BLaER1 treated with 17β-estradiol and CSF1 and Interleukin-3, amounts not matched to agents 10 nM and 100 nM (cell line): ENCODE measurements at regions not wholly inside any gene's neighbourhood (a gene's known extent, or its start where the extent isn't known, plus 50 kb on each side); places are given as distances from the start of the nearest gene placed in this dataset.

Experiments
- H3K27ac ChIP-seq, 11 experiments: shearing (Covaris generic); formaldehyde crosslinking; 2 replicates each; pipeline ENCODE4 v1.8.1; 2022
- H3K27me3 ChIP-seq, 11 experiments: shearing (Covaris generic); formaldehyde crosslinking; 2 replicates each; pipeline ENCODE4 v1.8.1; 2022
- H3K36me3 ChIP-seq, 11 experiments: shearing (Covaris generic); formaldehyde crosslinking; 2 replicates each; pipeline ENCODE4 v1.8.1; 2022
- H3K4me1 ChIP-seq, 10 experiments: shearing (Covaris generic); formaldehyde crosslinking; 2 replicates each; pipeline ENCODE4 v1.8.1; 2022
- H3K4me2 ChIP-seq, 11 experiments: shearing (Covaris generic); formaldehyde crosslinking; 2 replicates each; pipeline ENCODE4 v1.8.1; 2022
- H3K4me3 ChIP-seq, 10 experiments: shearing (Covaris generic); formaldehyde crosslinking; 2 replicates each; pipeline ENCODE4 v1.8.1; 2022
- H3K9ac ChIP-seq, 11 experiments: shearing (Covaris generic); formaldehyde crosslinking; 2 replicates each; pipeline ENCODE4 v1.8.1; 2022
- H3K9me3 ChIP-seq, 11 experiments: shearing (Covaris generic); formaldehyde crosslinking; replicated peaks in 1 of 11; 2 replicates each; pipeline ENCODE4 v1.8.1; 2022
- H4K20me1 ChIP-seq, 11 experiments: shearing (Covaris generic); formaldehyde crosslinking; 2 replicates each; pipeline ENCODE4 v1.8.1; 2022
- Cebpa-rat ChIP-seq, 11 experiments: shearing (Covaris generic); IDR thresholded peaks; 2 replicates each; pipeline ENCODE4 v1.8.1; 2022

DNA sequence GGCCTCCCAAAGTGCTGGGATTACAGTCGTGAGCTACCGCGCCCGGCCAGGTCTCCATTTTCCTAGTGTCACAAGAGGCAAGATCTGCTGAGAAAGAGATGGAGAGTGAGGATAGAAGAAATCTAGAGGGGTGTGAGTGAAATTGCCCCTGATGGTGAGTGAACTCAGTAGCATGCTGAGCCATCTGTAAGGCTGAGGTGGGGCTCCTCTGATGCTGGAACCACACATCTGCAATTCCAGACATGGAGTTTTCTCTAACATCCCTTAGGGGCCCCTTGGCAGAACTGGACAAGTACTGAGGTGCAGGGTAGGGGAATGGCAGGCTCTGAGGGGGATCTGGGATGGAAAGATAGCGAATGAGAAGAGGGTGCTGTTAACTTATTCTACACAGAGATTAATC, 72.0 kb upstream of the FER start:
- TF ChIP-seq Cebpa-rat (IDR thresholded peaks at IDR 0.05), result no peak
- Histone ChIP-seq H3K9me3 (no peaks in the 10 kb centered on the region), H3K9ac (no peak overlapping the region), H3K36me3 (no peaks in the 10 kb centered on the region), H4K20me1 (no peaks in the 10 kb centered on the region), H3K4me1 (peaks cover 10 to 20% (median 14%) of the 10 kb centered on the region in 10 experiments; a peak in 19 of 20 replicates), H3K27me3 (no peaks in the 10 kb centered on the region), H3K27ac (no peak overlapping the region), H3K4me3 (no peak overlapping the region), H3K4me2 (no peak overlapping the region)

DNA sequence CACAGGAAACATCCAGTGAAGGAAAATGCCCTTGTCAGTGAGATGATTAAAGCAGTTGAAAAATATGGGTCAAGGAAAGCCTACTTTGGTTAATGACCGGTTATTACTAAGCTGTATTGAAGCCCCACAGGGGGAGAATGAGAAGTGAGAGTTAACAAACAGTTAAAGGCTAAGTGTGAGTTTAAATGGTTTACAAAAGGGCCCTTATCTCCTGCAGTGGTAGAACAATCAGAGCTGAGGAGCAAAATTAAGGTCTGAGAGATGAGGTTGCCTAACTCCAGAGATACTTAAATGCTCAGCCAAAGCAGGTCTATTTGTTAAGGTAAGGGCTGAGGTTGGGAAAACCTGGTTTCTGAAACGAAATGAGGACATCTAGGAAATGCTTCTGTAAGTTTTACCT, 75.1 kb upstream of the FER start:
- Histone ChIP-seq H3K4me2 (peak overlapping the region in 7 of 11 experiments; percentile 15 to 54 (median 47); a peak in 9 of 22 replicates), H3K4me1 (peaks cover 0 to 16% (median 12%) of the 10 kb centered on the region in 10 experiments; a peak in 12 of 20 replicates), H3K9ac (no peak overlapping the region), H3K27me3 (no peaks in the 10 kb centered on the region), H4K20me1 (no peaks in the 10 kb centered on the region), H3K36me3 (no peaks in the 10 kb centered on the region), H3K27ac (no peak overlapping the region), H3K4me3 (no peak overlapping the region), H3K9me3 (no peaks in the 10 kb centered on the region)
- TF ChIP-seq Cebpa-rat (IDR thresholded peaks at IDR 0.05), result no peak

DNA sequence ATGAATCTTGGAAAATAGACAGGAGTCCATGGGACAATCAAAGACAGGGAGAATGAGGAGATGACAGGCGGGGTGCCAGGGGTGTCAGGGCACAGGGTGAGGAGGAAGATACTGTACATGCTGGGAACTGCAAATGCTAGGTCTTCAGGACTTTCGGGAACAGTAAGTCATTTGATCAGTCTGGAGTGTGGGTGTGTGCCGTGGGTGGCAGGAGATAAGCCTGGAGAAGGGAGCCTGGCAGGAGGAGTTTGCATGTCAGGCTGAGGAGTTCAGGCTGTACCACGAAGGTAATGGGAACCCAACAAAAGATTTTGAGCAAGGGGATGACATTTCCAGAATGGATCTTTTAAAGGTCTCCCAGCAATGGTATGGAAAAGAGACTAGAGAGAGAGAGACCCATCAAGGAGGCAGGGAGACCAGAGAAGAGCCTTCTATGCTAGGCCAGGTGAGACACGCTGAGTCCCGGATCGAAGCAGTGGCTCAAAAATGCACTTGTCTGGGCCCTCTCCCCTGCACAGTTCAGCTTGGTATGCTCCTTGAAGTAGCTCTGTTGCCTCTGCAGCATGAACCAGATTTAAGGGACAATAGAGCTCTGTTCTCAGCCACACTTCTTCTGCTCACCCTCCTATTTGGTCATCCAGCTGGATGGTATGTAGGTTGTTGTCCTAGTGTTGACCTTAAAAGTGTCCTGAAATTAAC, 77.0 kb upstream of the FER start:
- Histone ChIP-seq H3K4me1 (peaks cover 0 to 16% (median 12%) of the 10 kb centered on the region in 10 experiments; a peak in 12 of 20 replicates), H3K9ac (no peak overlapping the region), H3K4me2 (no peak overlapping the region), H3K9me3 (no peaks in the 10 kb centered on the region), H4K20me1 (no peaks in the 10 kb centered on the region), H3K4me3 (no peak overlapping the region), H3K27ac (no peak overlapping the region), H3K36me3 (no peaks in the 10 kb centered on the region), H3K27me3 (no peaks in the 10 kb centered on the region)
- TF ChIP-seq Cebpa-rat (IDR thresholded peaks at IDR 0.05), result no peak

DNA sequence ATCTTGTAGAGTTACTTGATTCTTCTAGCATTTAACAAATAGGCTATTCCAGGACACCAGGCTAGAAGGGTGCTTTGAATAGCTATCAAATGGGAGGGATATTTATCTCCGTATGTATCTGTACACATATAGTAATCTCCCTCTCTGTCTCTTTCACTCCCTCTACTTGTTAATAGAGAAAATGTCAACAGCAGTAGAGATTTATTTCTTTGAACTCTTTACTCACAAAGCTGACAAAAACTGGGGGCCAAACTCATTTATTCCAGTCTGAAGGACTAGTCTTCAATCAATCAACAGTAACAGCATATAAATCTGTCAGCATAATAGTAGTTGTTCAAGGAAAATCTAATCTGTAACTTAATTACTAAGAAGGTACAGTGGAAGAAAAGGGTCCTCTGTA, 78.2 kb upstream of the FER start:
- Histone ChIP-seq H3K27me3 (no peaks in the 10 kb centered on the region), H3K36me3 (no peaks in the 10 kb centered on the region), H3K4me2 (no peak overlapping the region), H3K9me3 (no peaks in the 10 kb centered on the region), H3K4me1 (peaks cover 0 to 16% (median 12%) of the 10 kb centered on the region in 10 experiments; a peak in 12 of 20 replicates), H3K27ac (no peak overlapping the region), H3K9ac (no peak overlapping the region), H3K4me3 (no peak overlapping the region), H4K20me1 (no peaks in the 10 kb centered on the region)
- no peak for TF ChIP-seq Cebpa-rat (IDR thresholded peaks at IDR 0.05)

DNA sequence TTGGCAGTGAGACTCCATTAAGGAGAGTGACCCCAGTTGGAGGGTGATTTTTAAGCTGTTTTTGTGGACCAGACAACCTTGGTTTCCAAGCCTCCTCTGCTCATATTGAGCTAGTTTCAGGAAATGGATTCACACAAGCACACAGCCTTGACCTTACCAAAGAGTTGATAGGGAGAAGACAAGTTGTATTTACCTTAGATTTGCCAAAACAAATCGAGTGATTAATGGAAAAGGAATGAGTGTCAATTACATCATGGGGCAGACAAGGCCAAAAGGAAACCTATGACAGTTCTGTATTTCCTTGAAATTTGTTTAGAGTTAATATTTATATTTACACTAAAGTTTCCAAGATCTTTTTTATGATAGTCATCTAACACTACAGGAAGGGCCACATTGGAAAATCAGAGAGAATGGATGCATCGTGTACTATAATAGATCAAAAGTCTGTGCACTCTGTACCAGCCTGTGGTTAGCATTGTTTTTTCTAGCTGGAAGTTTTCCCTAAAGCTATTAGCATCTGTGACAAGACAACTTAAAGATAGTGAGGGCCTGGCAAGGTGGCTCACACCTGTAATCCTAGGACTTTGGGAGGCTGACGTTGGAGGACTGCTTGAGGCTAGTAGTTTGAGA, 86.0 kb upstream of the FER start:
- no peaks in the 10 kb centered on the region for H4K20me1 ChIP-seq
- no peak overlapping the region for H3K9ac ChIP-seq
- H3K27me3 ChIP-seq, result no peaks in the 10 kb centered on the region
- no peak overlapping the region for H3K4me2 ChIP-seq
- H3K27ac ChIP-seq, result no peak overlapping the region
- no peak for TF ChIP-seq Cebpa-rat (IDR thresholded peaks at IDR 0.05)
- H3K4me1 ChIP-seq, result peaks cover 0 to 6% (median 0%) of the 10 kb centered on the region in 10 experiments; a peak in 4 of 20 replicates
- no peaks in the 10 kb centered on the region for H3K36me3 ChIP-seq
- no peaks in the 10 kb centered on the region for H3K9me3 ChIP-seq
- no peak overlapping the region for H3K4me3 ChIP-seq

DNA sequence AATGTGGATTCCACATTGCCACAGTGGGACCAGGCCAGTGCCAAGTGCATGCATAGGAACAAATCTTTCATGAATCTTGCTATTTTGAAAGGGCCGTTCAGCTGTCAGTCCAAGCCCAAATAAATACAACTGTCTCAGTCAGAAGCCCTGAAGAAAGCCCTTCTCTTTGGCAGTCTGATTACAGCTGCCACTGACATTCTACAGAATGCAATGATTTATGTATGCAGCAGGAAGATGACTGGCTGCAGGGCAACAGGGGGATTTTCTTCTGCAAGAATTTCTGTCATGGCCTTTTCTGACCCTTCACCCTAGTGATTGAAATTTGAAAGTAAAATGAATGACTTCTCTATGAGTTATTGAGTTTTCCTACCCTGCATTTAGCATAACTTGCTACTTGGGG, 86.7 kb upstream of the FER start:
- TF ChIP-seq Cebpa-rat (IDR thresholded peaks at IDR 0.05), result no peak
- H3K4me3 ChIP-seq, result no peak overlapping the region
- no peaks in the 10 kb centered on the region for H4K20me1 ChIP-seq
- no peak overlapping the region for H3K9ac ChIP-seq
- H3K4me2 ChIP-seq, result no peak overlapping the region
- H3K36me3 ChIP-seq, result no peaks in the 10 kb centered on the region
- no peak overlapping the region for H3K27ac ChIP-seq
- peaks cover 0 to 6% (median 0%) of the 10 kb centered on the region in 10 experiments; a peak in 4 of 20 replicates for H3K4me1 ChIP-seq
- no peaks in the 10 kb centered on the region for H3K27me3 ChIP-seq
- H3K9me3 ChIP-seq, result no peaks in the 10 kb centered on the region

DNA sequence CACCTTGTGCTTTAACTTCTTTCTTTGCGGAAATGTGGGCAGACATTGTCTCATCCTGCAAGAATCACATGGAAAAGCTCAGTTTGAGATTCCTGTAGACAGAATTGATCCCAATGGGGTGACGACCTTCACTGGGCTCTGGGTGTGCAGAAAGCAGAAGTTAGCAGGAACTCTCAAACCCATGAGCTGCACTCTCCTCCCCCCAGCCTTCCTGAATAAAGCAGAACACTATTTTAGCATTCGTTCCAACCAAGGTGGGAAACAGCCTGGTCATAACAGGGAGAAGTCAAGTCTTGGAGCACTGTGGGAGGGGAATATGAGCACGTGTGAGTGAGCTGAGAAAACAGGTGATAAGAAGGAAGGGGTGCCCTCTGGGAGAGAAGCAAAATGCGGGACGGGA, 87.4 kb upstream of the FER start:
- Histone ChIP-seq H3K9me3 (no peaks in the 10 kb centered on the region), H3K27me3 (no peaks in the 10 kb centered on the region), H3K9ac (no peak overlapping the region), H3K27ac (no peak overlapping the region), H4K20me1 (no peaks in the 10 kb centered on the region), H3K4me2 (peak overlapping the region in 2 of 11 experiments; percentile 27 to 38; a peak in 1 of 22 replicates), H3K36me3 (no peaks in the 10 kb centered on the region), H3K4me3 (no peak overlapping the region), H3K4me1 (peaks cover 0 to 6% (median 0%) of the 10 kb centered on the region in 10 experiments; a peak in 4 of 20 replicates)
- no peak for TF ChIP-seq Cebpa-rat (IDR thresholded peaks at IDR 0.05)

DNA sequence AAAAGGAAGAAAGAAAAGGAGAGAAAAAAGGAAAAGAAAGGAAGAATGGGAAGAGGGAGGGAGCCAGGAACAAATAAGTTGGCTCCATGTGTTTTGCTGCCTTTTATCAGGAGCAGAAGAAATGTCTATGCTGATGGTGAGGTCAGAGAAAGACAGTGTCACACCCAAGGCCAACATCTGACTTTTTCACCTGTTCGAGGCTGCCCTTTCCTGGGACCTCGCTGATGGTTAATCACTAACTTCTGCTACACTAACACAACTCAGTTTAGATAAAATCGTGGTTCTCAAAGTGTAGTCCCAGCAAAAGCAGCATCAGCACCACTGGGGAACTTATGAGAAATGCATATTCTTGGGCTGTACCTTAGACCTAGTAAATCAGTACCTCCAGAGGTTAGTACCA, 88.2 kb upstream of the FER start:
- TF ChIP-seq Cebpa-rat (IDR thresholded peaks at IDR 0.05), result no peak
- no peak overlapping the region for H3K9ac ChIP-seq
- H3K4me1 ChIP-seq, result peaks cover 0 to 6% (median 0%) of the 10 kb centered on the region in 10 experiments; a peak in 4 of 20 replicates
- no peaks in the 10 kb centered on the region for H3K27me3 ChIP-seq
- H4K20me1 ChIP-seq, result no peaks in the 10 kb centered on the region
- no peaks in the 10 kb centered on the region for H3K36me3 ChIP-seq
- H3K27ac ChIP-seq, result no peak overlapping the region
- no peak overlapping the region for H3K4me2 ChIP-seq
- no peak overlapping the region for H3K4me3 ChIP-seq
- no peaks in the 10 kb centered on the region for H3K9me3 ChIP-seq

DNA sequence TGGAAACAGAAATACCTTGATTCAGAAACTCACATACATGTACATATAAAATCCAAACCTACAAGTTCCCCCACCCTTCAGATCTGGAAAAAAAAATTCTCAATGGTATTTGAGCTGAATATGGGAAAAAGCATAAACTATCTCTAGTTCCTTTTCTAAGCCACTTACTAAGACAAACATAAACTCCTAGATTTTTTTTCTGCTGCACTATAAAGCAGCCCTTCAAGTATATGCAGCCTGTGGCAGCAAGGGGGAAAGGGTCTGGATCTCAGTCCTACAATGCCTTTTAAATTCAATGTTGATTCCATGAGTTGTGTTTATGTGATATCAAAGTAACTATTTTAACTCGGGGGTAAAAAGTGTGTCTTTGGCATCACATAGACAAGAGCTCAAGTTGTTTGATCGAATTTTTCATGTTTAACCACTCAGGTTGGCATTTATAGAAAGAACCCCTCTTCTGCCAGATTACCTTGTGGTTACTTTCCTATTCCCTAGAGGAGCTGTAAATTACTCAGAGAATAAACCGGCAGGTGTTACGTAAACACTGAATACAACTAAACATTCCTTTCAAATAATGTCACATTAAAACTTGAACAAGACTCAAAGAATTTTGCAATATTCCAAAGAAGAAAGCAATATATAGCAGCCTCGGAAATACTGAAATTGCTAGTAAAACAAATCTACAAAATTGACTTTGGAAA, 91.8 kb upstream of the FER start:
- H3K36me3 ChIP-seq, result no peaks in the 10 kb centered on the region
- no peaks in the 10 kb centered on the region for H3K9me3 ChIP-seq
- no peaks in the 10 kb centered on the region for H3K27me3 ChIP-seq
- no peak overlapping the region for H3K4me2 ChIP-seq
- H4K20me1 ChIP-seq, result no peaks in the 10 kb centered on the region
- no peak overlapping the region for H3K27ac ChIP-seq
- H3K9ac ChIP-seq, result no peak overlapping the region
- peaks cover 0 to 6% (median 0%) of the 10 kb centered on the region in 10 experiments; a peak in 4 of 20 replicates for H3K4me1 ChIP-seq
- no peak for TF ChIP-seq Cebpa-rat (IDR thresholded peaks at IDR 0.05)
- no peak overlapping the region for H3K4me3 ChIP-seq
